GM18868 (cell line): ENCODE measurements at regions not wholly inside any gene's neighbourhood (a gene's known extent, or its start where the extent isn't known, plus 50 kb on each side); places are given as distances from the start of the nearest gene placed in this dataset.
A peak's percentile ranks its signal among the peaks of the same experiment; 100 is the strongest.
"Not testable (repeated sequence)": the region's sequence is repeated elsewhere in the genome, so short reads cannot be mapped to it uniquely, and the experiment has no call there.

ENCODE experiments used
- ATAC-seq: cut with Tn5 transposase; IDR thresholded peaks from one replicate; pipeline ENCODE4 v1.9.1; 2021; ENCODE audit warnings: mild to moderate bottlenecking, moderate library complexity; ENCODE audit not compliant: unreplicated experiment

DNA sequence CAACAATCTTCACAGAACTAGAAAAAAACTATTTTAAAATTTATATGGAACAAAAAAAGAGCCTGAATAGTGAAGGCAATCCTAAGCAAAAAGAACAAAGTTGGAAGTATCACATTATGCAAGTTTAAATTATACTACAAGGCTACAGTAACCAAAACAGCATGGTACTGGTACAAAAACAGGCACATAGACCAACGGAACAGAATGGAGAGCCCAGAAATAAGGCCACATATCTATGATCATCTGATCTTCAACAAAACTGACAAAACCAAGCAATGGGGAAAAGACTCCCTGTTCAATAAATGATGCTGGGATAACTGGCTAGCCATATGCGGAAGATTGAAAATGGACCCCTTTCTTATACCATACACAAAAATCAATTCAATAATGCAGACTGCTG, 74.4 kb upstream of the RTN4 start:
- ATAC-seq, result not testable (repeated sequence)

DNA sequence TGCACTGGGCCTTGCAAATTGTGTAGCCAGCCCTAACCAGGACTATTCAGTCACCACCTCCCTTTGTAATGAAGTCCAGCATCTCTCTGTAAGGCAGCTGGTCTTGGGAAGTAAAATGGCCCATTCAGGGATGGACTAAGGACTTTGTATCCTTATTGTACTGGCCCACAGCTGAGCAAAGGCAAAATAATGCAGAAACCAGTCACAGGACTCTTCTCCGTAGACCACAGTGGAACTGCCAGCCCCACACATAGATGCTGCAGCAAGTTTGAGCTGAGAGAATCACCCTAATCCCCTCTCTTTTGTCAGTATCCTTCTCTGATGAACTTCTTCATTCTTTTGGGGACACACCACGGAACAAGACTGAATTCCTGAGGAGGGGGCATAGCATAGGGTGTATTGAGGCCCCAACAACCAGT, 73.6 kb upstream of the RTN4 start:
- no peak for ATAC-seq

DNA sequence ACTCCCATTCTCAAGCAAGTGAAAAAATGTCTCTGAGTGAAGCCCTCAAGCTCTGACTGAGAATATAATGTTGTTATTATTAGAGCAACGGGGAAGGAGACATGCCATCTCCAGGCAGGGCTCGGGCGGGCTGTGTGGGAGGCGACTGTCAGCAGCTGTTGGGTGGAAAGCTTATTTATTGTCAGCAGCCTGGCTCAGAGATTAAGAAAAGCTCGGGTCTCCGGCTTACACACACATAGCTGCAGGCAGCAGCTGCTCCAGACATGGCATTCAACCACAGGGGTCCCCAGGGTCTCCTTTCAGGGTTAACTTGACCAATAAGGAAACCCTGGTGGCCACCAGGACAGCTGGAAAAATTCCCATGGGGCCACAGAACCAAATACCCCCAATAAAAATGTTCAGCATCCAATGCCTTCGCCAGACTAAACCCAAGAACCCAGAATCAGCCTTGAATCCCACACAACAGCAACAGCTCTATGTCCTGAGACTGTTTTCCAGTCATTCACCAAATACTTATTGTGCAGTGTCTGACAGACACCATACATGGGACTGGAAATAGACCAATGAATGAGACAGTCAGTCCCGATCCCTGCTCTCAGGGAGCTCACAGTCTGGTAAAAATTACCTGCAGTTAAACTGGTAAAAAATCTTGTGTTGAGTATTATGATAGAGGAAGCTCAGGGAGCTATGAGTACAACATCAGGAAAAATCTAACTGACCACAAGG, 70.5 kb upstream of the RTN4 start:
- ATAC-seq, result no peak

DNA sequence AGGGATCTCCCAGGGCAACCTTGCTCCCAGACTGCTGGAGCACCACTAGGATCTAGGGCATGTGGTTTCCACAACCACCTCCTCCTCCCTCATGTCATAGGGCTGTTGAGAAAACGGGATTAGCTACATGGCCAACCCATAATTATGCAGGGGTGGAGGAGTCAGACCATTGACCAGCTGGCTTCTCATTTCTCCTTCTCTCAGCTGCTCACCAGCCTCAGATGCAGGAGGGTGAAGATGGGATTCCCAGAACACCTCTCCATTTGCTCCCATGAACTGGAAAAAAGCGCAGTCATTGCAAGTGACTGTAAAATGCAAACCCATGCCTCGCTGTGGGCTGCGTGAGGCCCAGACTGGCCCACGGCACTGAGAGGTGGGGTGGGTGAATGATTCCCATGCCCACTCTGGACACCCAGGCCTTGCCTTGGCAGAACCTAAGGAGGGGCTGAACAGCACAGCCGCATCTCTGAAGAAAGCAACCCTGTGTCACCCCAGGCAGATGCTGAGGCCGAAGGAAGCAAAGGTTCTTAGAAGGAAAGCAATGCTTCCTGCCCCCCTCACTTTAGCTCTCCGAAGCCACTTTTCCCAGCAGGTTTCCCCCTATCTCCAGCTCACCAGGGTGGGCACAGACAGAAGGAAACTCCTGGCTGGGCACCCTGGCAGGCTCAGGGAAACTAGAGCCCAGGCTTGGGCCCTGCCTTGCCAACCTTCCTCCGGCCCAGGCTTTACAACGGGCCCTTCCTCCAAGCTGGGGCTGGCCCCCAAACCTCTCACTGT, 69.6 kb upstream of the RTN4 start:
- no peak for ATAC-seq

DNA sequence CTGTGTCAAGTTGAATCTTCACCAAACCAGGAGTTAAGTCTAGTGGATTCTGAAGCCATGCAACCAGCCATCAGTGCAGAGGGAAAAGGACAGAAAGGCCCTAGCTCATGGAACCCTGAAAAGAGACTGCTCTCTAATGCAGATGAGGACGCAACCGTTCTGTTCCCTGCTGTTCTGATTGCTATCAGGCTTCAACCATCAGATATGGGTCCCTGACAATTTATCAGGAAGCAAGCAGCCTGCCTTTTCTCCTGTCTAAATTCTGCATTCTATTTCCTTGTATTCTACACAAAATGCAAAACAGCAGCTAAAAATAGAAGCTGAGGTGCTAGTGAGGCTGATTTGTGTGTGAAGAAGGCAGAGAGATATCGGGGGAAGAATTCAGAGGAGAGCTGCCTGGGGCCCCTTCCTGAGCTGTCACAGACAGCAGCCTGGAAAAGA, 68.4 kb upstream of the RTN4 start:
- no peak for ATAC-seq

DNA sequence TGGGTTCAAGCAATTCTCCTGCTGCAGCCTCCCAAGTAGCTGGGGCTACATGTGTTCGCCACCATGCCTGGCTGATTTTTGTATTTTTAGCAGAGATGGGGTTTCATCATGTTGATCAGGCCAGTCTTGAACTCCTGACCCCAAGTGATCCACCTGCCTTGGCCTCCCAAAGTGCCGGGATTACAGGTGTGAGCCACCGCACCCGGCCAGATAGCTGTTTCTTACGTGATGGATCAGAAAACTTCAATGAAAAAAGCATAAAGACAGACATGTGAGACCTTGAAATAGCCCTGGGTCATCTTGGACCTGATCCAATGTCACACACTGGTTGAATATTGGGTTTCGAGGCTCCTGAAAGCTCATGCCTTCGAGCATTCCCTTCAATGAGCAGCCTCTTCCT, 66.7 kb upstream of the RTN4 start:
- no peak for ATAC-seq

DNA sequence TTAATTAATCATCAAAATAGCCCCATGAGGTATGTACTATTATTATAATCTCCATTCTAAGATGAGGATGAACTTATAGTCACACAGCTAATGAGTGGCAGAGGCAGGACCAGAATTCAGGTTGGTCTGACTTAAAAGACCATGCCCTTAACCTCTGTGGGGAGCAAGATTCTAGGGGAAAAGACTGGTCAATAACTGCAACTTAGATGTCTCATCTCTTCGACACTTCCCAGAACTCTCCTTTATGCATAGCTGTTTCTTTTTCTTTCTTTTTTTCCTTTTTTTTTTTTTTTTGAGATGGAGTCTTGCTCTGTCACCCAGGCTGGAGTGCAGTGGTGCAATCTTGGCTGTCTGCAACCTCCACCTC, 66.3 kb upstream of the RTN4 start:
- no peak for ATAC-seq

GRCh38 chr2:55115761-55116597, 65.7 kb upstream of the RTN4 start:
- no peak for ATAC-seq

- no peak for ATAC-seq
Observed at GRCh38 chr2:55114597-55114996, 64.3 kb upstream of the RTN4 start.

DNA sequence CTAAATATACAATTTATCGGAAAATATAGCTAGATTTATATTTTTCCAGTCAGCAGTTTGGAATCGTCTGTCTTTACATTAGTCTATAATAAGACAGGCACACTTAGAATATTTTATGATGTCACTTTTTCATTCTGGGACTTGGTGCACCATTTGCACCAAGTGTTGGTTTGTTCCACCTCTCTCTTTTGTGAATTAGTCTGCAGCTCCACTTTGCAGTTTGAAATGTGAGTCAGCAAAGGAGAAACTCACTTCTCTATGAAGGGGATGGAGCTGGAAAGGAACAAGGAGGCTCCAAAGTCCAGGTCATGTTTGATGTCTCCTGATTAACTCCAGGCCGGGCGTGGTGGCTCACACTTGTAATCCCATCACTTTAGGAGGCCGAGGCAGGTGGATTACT, 63.8 kb upstream of the RTN4 start:
- no peak for ATAC-seq

DNA sequence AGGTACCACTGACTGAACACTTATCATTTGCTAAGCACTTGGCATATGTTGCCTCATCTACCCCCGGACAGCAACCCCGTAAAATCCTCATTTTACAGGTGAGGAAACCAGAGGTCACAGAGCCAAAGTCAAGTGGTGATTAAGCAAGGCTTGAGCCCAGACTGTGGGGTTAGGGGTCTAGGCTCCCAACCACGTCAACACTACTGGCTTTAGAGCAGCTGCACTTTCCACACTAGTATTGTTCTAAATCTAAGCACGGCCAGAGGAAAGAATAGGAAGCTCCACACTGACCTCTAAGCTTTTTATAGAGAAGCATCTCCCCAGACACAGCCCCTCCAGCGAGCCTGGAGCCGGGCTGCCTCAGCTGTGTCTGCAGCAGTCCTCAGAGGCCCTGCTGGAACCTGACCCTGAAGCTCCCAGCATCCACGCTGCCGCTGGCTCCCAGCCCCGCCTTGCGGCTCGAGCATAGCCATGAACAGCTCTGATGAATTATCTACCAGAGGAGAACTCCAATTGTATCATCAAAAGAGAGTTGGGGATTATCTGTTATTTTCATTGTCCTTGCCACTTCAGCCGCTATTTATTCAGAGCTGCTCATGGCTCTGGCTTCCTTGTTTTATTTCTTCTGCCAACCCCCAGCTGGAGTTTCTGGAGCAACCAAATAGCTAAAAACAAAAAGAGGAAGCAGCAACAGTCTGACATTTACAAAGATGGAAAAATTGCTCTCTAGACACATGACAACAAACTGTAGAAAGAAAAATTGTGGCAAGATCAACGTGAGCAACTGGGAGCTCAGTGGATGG, 62.2 kb upstream of the RTN4 start:
- ATAC-seq, result no peak

- peak; percentile 68 for ATAC-seq
Observed at GRCh38 chr2:55111570-55112228, 61.4 kb upstream of the RTN4 start.

- no peak for ATAC-seq
Observed at GRCh38 chr2:55111230-55111569, 60.9 kb upstream of the RTN4 start.

DNA sequence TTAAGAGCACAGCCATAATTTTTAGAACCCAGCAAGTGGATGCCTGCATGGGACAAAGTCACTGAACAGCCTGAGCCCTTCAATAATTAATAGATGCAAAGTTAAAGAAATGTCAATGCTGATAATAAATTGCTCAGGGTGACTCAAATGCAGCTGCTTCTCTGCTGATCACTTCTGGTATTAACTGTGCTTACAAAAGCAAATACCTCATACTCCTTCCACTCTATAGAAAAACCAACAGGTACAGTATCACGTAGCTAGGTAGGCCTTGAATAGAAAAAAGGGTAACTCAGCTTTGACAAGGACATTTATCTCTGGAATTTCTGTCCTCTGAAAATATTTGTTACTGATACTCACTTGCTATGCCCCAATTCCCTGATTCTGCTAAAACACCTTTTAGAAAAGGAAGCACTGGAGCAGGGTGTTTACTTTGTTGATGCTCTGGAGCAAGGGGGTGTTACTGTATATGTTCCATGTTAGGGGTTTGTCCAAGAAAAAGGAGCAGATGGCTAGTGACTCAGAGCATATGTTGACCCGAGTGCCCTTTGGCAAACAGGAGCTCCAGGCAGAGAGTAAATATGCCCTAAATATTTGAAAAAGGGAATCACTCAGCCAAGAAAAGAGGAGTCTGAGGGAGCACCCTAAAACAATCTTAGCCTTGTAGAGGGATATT, 59.1 kb upstream of the RTN4 start:
- no peak for ATAC-seq

GRCh38 chr2:55108456-55109160, 58.4 kb upstream of the RTN4 start:
- no peak for ATAC-seq

DNA sequence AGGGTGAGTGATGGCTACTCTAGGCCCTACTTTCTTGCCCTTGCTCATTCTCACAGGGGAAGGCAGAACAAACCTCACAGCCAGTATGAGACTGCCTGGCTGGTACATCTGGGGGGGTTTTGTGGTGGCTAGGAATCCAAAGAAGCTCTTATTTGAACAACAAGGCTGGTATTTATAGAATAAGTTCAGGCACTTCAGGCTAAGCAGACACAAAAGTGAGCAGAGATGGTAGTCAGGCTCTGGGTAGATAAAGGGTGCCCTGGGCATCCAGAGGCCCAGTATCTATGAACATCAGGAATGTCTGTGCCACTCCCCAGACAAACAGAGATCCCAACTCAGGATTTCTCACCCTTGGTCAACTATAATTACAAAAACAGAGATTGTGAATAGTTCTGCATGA, 57.2 kb upstream of the RTN4 start:
- no peak for ATAC-seq

GRCh38 chr2:55106148-55106547, 55.9 kb upstream of the RTN4 start:
- no peak for ATAC-seq

DNA sequence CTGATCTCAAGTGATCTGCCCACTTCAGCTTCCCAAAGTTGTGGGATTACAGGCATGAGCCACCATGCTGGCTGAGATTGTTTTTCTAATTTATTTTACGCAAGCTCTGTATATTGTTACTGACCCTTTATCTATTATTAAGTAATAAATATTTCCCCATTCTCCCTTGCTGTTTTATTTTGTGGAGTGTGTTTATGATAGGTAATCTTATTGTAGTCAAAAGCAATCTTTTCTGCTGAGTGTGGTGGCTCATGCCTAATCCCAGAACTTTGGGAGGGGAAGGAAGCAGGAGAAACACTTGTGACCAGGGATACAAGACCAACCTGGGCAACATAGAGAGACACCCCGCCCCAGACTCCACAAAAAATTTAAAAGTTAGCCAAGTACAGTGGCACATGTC, 55.2 kb upstream of the RTN4 start:
- no peak for ATAC-seq

DNA sequence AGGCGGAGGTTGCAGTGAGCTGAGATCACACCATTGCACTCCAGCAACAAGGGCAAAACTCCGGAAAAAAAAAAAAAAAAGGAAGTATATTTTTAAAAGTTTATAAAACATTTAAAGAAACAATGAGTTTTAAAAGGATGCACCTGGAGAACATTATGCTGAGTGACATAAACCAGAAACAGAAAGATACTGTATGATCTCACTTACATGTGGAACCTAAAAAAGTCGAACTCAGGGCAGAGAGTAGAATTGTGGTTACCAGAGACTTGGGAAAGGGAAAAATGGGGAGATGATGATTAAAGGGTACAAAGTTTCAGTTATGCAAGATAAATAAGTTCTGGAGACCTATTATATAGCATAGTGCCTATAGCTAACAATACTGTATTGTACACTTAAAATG, 52.8 kb upstream of the RTN4 start:
- ATAC-seq, result no peak
